Suprapubic skin (tissue), 3 donors: ENCODE measurements at regions not wholly inside any gene's neighbourhood (a gene's known extent, or its start where the extent isn't known, plus 50 kb on each side); places are given as distances from the start of the nearest gene placed in this dataset.

Source experiments
- CTCF ChIP-seq, 2 donors: fragments of 200-600 bp in 1 of 2; fragments of 450-650 bp in 1 of 2; sonication (generic) in 1 of 2; IDR thresholded peaks; one replicate each; pipeline ENCODE4 v1.5.1; 2016 to 2019; ENCODE audit warnings: antibody characterized with exemption in 2 of 2, mild to moderate bottlenecking in 1 of 2, moderate library complexity in 1 of 2
- EP300 ChIP-seq: sonication (generic); formaldehyde crosslinking; IDR thresholded peaks from one replicate; pipeline ENCODE4 v1.6.1; 2017; ENCODE audit warnings: antibody characterized with exemption
- POLR2A ChIP-seq, 2 donors: fragments of 450-650 bp; IDR thresholded peaks; one replicate each; pipeline ENCODE4 v1.6.1; 2017; ENCODE audit warnings: antibody characterized with exemption in 2 of 2, mild to moderate bottlenecking in 2 of 2, moderate library complexity in 2 of 2

GRCh38 chrX:65148232-65148631 lies 172.0 kb upstream of the ZC4H2 start:
- no peak for TF ChIP-seq POLR2A (IDR thresholded peaks at IDR 0.05)
- TF ChIP-seq EP300 = no peak
- no peak for TF ChIP-seq CTCF (IDR thresholded peaks at IDR 0.05)
